H1 (cell line): ENCODE measurements at regions not wholly inside any gene's neighbourhood (a gene's known extent, or its start where the extent isn't known, plus 50 kb on each side); places are given as distances from the start of the nearest gene placed in this dataset.

Experiments used
- CTCF ChIA-PET: fragments of 300-600 bp; sonication (Branson Sonifier 250); formaldehyde crosslinking; loops from one replicate; lab custom pipeline; 2021; ENCODE audit not compliant: partially characterized antibody; lab: Charles Lee
- POLR2A ChIA-PET: fragments of 300-600 bp; sonication (Branson Sonifier 250); formaldehyde crosslinking; loops from one replicate; lab custom pipeline; 2021; ENCODE audit warnings: inconsistent platforms; ENCODE audit not compliant: partially characterized antibody; lab: Charles Lee
- DNase-seq, 2 experiments: peaks; one replicate each; pipeline versions ENCODE4 v3.0.0 to v3.0.0-alpha.2; 2010 to 2022; ENCODE audit warnings: low spot score in 2 of 2, low read depth in 1 of 2, mixed read lengths in 1 of 2
- FAIRE-seq: peaks from 2 replicates; lab custom pipeline; 2011; peaks lifted over from hg19 to GRCh38; lab: Jason Lieb, UNC
- H2AFZ ChIP-seq: 2 replicates; pipeline ENCODE4 v1.8.1; 2012; ENCODE audit warnings: low read length, inconsistent platforms
- H2AK5ac ChIP-seq: 2 replicates; pipeline ENCODE4 v1.6.1; 2013; ENCODE audit warnings: low read depth, low read length
- H2BK120ac ChIP-seq: replicated peaks from 2 replicates; pipeline ENCODE3; 2013; ENCODE audit warnings: low read depth, low read length, inconsistent platforms
- H2BK12ac ChIP-seq: 2 replicates; pipeline ENCODE4 v1.6.1; 2013; ENCODE audit warnings: low read depth, low read length
- H2BK15ac ChIP-seq: 2 replicates; pipeline ENCODE4 v1.6.1; 2013; ENCODE audit warnings: low read length
- H2BK20ac ChIP-seq: 2 replicates; pipeline ENCODE4 v1.6.1; 2013; ENCODE audit warnings: low read length
- H2BK5ac ChIP-seq: 2 replicates; pipeline ENCODE4 v1.6.1; 2013; ENCODE audit warnings: low read depth, low read length
- H3K14ac ChIP-seq: 2 replicates; pipeline ENCODE4 v1.6.1; 2013; ENCODE audit warnings: inconsistent platforms; ENCODE audit not compliant: insufficient read length
- H3K18ac ChIP-seq: 2 replicates; pipeline ENCODE4 v1.6.1; 2013; ENCODE audit warnings: low read length; ENCODE audit errors: extremely low read depth
- H3K23ac ChIP-seq: 2 replicates; pipeline ENCODE4 v1.6.1; 2013; ENCODE audit warnings: inconsistent platforms; ENCODE audit not compliant: insufficient read length
- H3K23me2 ChIP-seq: 2 replicates; pipeline ENCODE4 v1.6.1; 2013; ENCODE audit warnings: low read depth, low read length
- H3K27ac ChIP-seq: 2 replicates; pipeline ENCODE4 v1.6.1; 2011; ENCODE audit warnings: low read depth, low read length, inconsistent platforms
- H3K27me3 ChIP-seq, 4 experiments: replicated peaks in 1 of 4; 1 replicate in 1 of 4; 2 replicates in 3 of 4; pipeline versions ENCODE4 v1.6.1 to v1.8.1; 2011 to 2013; ENCODE audit warnings: low read length in 3 of 4, mild to moderate bottlenecking in 3 of 4, inconsistent platforms in 2 of 4, mixed read lengths in 2 of 4, moderate library complexity in 1 of 4; ENCODE audit not compliant: control insufficient read depth in 3 of 4, insufficient read depth in 3 of 4; ENCODE audit errors: extremely low read depth in 1 of 4
- H3K36me3 ChIP-seq, 4 experiments: 2 replicates each; pipeline versions ENCODE4 v1.6.1 to v1.8.1; 2011 to 2013; ENCODE audit warnings: mild to moderate bottlenecking in 4 of 4, low read length in 3 of 4, moderate library complexity in 2 of 4, control low read depth in 1 of 4, inconsistent platforms in 1 of 4; ENCODE audit not compliant: insufficient read depth in 4 of 4, control insufficient read depth in 2 of 4
- H3K4ac ChIP-seq: replicated peaks from 2 replicates; pipeline ENCODE3; 2013; ENCODE audit warnings: low read length, low read depth, mixed read lengths, inconsistent platforms; ENCODE audit not compliant: insufficient read length
- H3K4me1 ChIP-seq, 4 experiments: replicated peaks in 1 of 4; 1 replicate in 1 of 4; 2 replicates in 3 of 4; pipeline versions ENCODE4 v1.6.1 to v1.8.1; 2011 to 2013; ENCODE audit warnings: low read length in 3 of 4, inconsistent platforms in 2 of 4, mixed read lengths in 1 of 4; ENCODE audit not compliant: insufficient read depth in 4 of 4, control insufficient read depth in 3 of 4
- H3K4me2 ChIP-seq, 2 experiments: 2 replicates each; pipeline versions ENCODE4 v1.6.1 to v1.8.1; 2011 to 2013; ENCODE audit warnings: low read depth in 2 of 2, low read length in 2 of 2, control low read depth in 1 of 2, inconsistent platforms in 1 of 2, mild to moderate bottlenecking in 1 of 2; ENCODE audit not compliant: insufficient read depth in 1 of 2
- H3K4me3 ChIP-seq, 4 experiments: fragments of 200-600, 300-600 bp in 1 of 4; sonication (generic), shearing (Covaris generic), sonication (Bioruptor Twin) in 1 of 4; 2 replicates each; pipeline versions ENCODE4 v1.5.1 to v1.8.1; 2011 to 2016; ENCODE audit warnings: low read length in 4 of 4, low read depth in 3 of 4, control low read depth in 2 of 4, inconsistent platforms in 2 of 4, mild to moderate bottlenecking in 2 of 4, mixed read lengths in 1 of 4, moderate library complexity in 1 of 4; ENCODE audit not compliant: insufficient read depth in 2 of 4; ENCODE audit errors: extremely low read depth in 1 of 4
- H3K56ac ChIP-seq: replicated peaks from 2 replicates; pipeline ENCODE3; 2013; ENCODE audit warnings: low read depth, mild to moderate bottlenecking, mixed read lengths, low read length, inconsistent platforms; ENCODE audit not compliant: insufficient read length
- H3K79me1 ChIP-seq: 2 replicates; pipeline ENCODE4 v1.6.1; 2013; ENCODE audit warnings: low read depth, low read length, control low read depth
- H3K79me2 ChIP-seq, 2 experiments: 2 replicates each; pipeline versions ENCODE4 v1.6.1 to v1.8.1; 2012 to 2013; ENCODE audit warnings: low read length in 2 of 2, mild to moderate bottlenecking in 2 of 2, inconsistent platforms in 1 of 2; ENCODE audit not compliant: insufficient read depth in 2 of 2, control insufficient read depth in 1 of 2
- H3K9ac ChIP-seq, 4 experiments: replicated peaks in 1 of 4; 1 replicate in 1 of 4; 2 replicates in 3 of 4; pipeline versions ENCODE4 v1.6.1 to v1.8.1; 2011 to 2013; ENCODE audit warnings: low read depth in 3 of 4, low read length in 3 of 4, control low read depth in 2 of 4, mild to moderate bottlenecking in 2 of 4, moderate library complexity in 2 of 4, inconsistent platforms in 1 of 4; ENCODE audit errors: extremely low read depth in 1 of 4
- H3K9me3 ChIP-seq, 2 experiments: 2 replicates each; pipeline versions ENCODE4 v1.6.1 to v1.8.1; 2012 to 2013; ENCODE audit warnings: mild to moderate bottlenecking in 2 of 2, moderate library complexity in 2 of 2, control low read depth in 1 of 2, inconsistent platforms in 1 of 2, low read depth in 1 of 2, low read length in 1 of 2, mixed read lengths in 1 of 2; ENCODE audit not compliant: insufficient read depth in 2 of 2
- H4K20me1 ChIP-seq, 2 experiments: replicated peaks in 1 of 2; 2 replicates each; pipeline versions ENCODE3 to v1.8.1; 2011 to 2013; ENCODE audit warnings: inconsistent platforms in 2 of 2, low read length in 2 of 2, mild to moderate bottlenecking in 1 of 2; ENCODE audit not compliant: insufficient read depth in 2 of 2, control insufficient read depth in 1 of 2
- H4K5ac ChIP-seq: 2 replicates; pipeline ENCODE4 v1.6.1; 2013; ENCODE audit warnings: low read length, low read depth, mixed read lengths, inconsistent platforms; ENCODE audit not compliant: insufficient read length
- H4K8ac ChIP-seq: 2 replicates; pipeline ENCODE4 v1.8.0; 2013; ENCODE audit warnings: mild to moderate bottlenecking, moderate library complexity, low read length, inconsistent platforms; ENCODE audit not compliant: insufficient read depth; ENCODE audit errors: extremely low read depth
- H4K91ac ChIP-seq: replicated peaks from 2 replicates; pipeline ENCODE3; 2013; ENCODE audit warnings: low read length, mixed read lengths, inconsistent platforms; ENCODE audit not compliant: insufficient read length
- BRCA1 ChIP-seq: IDR thresholded peaks from 2 replicates; pipeline ENCODE4 v1.6.1; 2012; ENCODE audit warnings: low read depth, low read length, improper control_type of control experiment
- CTCF ChIP-seq, 3 experiments: IDR thresholded peaks; 1 replicate in 2 of 3; 2 replicates in 1 of 3; pipeline versions ENCODE4 v1.5.1 to v1.6.1; 2011; ENCODE audit warnings: low read length in 3 of 3, mild to moderate bottlenecking in 3 of 3, inconsistent platforms in 2 of 3, low read depth in 1 of 3, moderate library complexity in 1 of 3; ENCODE audit not compliant: insufficient read depth in 1 of 3; ENCODE audit errors: control extremely low read depth in 1 of 3
- E2F6 ChIP-seq: IDR thresholded peaks from 2 replicates; pipeline ENCODE4 v1.6.1; 2012; ENCODE audit warnings: inconsistent platforms
- JUND ChIP-seq: IDR thresholded peaks from 2 replicates; pipeline ENCODE4 v1.6.1; 2011; ENCODE audit warnings: mild to moderate bottlenecking, improper control_type of control experiment, low read length
- KDM4A ChIP-seq: IDR thresholded peaks from one replicate; pipeline ENCODE4 v1.7.1; 2012; ENCODE audit warnings: low read depth, mild to moderate bottlenecking, moderate library complexity, low read length, inconsistent platforms; ENCODE audit not compliant: severe bottlenecking
- MAFK ChIP-seq: IDR thresholded peaks from 2 replicates; pipeline ENCODE4 v1.6.1; 2012; ENCODE audit warnings: low read depth, mild to moderate bottlenecking, improper control_type of control experiment, low read length
- NRF1 ChIP-seq: IDR thresholded peaks from 2 replicates; pipeline ENCODE4 v1.6.1; 2011; ENCODE audit warnings: mild to moderate bottlenecking, low read depth, low read length, improper control_type of control experiment
- POU5F1 ChIP-seq: IDR thresholded peaks from 2 replicates; pipeline ENCODE4 v1.6.1; 2011; ENCODE audit warnings: low read depth, mild to moderate bottlenecking, low read length, moderate library complexity
- WGBS, 2 experiments: shearing (Covaris generic) in 1 of 2; methylation state at CpG; one replicate each; pipeline versions ENCODE4 v1.1.6 to v1.1.7; 2013 to 2015; ENCODE audit warnings: low lambda C conversion rate in 2 of 2, mixed read lengths in 2 of 2, inconsistent platforms in 1 of 2, low coverage in 1 of 2, missing lambda C conversion rate in 1 of 2; ENCODE audit not compliant: insufficient replicate concordance in 2 of 2, insufficient coverage in 1 of 2, insufficient read length in 1 of 2; ENCODE audit errors: extremely low coverage in 1 of 2, missing lambda C conversion rate in 1 of 2; 5-methylcytosine and 5-hydroxymethylcytosine counted together

GRCh38 chr13:80727321-80727975 is 386.5 kb upstream of the SPRY2 start:
- no peaks in the 10 kb centered on the region for H3K27me3 ChIP-seq
- no peak overlapping the region for H3K4ac ChIP-seq
- ChIA-PET CTCF (no interaction called here), POLR2A (no interaction called here)
- H4K91ac ChIP-seq = no peak overlapping the region
- no peak for FAIRE-seq
- H3K4me1 ChIP-seq = no peaks in the 10 kb centered on the region
- no peak overlapping the region for H2BK120ac ChIP-seq
- H4K20me1 ChIP-seq = no peaks in the 10 kb centered on the region
- H3K9me3 ChIP-seq = no peaks in the 10 kb centered on the region
- no peak overlapping the region for H2AK5ac ChIP-seq
- WGBS, 2 experiments = 92% methylated on average over 1 of the region's 1 CpG; no CpG with 5 or more reads in 1 of the 2 experiments
- H3K36me3 ChIP-seq = no peaks in the 10 kb centered on the region
- H3K18ac ChIP-seq = no peak overlapping the region
- H2BK15ac ChIP-seq = no peak overlapping the region
- no peak overlapping the region for H2BK20ac ChIP-seq
- no peak overlapping the region for H3K14ac ChIP-seq
- no peak overlapping the region for H2AFZ ChIP-seq
- H4K8ac ChIP-seq = no peak overlapping the region
- no peak overlapping the region for H3K9ac ChIP-seq
- no peak overlapping the region for H2BK12ac ChIP-seq
- H3K27ac ChIP-seq = no peak overlapping the region
- no peak overlapping the region for H4K5ac ChIP-seq
- DNase-seq = no peak
- no peak overlapping the region for H3K56ac ChIP-seq
- no peaks in the 10 kb centered on the region for H3K79me2 ChIP-seq
- no peaks in the 10 kb centered on the region; the same call in 1 of the 2 replicates for H3K23me2 ChIP-seq
- no peak overlapping the region for H3K23ac ChIP-seq
- H3K4me2 ChIP-seq = no peak overlapping the region
- no peaks in the 10 kb centered on the region for H3K79me1 ChIP-seq
- no peak overlapping the region for H3K4me3 ChIP-seq
- H2BK5ac ChIP-seq = no peak overlapping the region
- TF ChIP-seq E2F6 = no peak
- TF ChIP-seq POU5F1 = no peak
- no peak for TF ChIP-seq NRF1
- no peak for TF ChIP-seq CTCF (IDR thresholded peaks at IDR 0.05; ENCODE audit: control extremely low read depth in 1 of 3, insufficient read depth in 1 of 3, low read depth in 1 of 3, low read length in 3 of 3)
- TF ChIP-seq JUND = no peak
- TF ChIP-seq BRCA1 = no peak
- no peak for TF ChIP-seq KDM4A
- no peak for TF ChIP-seq MAFK
